ENCODE measurements at regions not wholly inside any gene's neighbourhood (a gene's known extent, or its start where the extent isn't known, plus 50 kb on each side); places are given as distances from the start of the nearest gene placed in this dataset.
"Not testable (repeated sequence)": the region's sequence is repeated elsewhere in the genome, so short reads cannot be mapped to it uniquely, and the experiment has no call there.

DNA sequence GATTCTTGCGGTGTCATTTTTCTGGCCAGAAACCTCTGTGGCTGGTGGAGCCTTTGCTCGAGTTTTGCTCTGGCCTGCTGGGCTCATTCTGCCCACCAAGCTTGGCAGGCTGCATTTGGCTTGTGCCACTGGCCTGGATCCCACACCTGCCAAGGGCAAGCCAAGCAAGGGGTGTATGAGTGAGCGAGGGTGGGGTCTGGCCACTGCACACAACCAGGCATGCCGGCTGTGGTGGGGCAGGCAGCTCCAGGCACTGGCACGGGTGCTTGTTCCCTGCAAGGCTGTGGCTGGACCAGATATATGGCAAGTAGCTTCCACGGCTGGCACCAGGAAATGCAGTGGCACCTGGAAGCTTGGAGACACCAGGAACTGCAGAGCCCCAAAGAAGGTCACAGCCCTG is 68.6 kb upstream of the PPP3CA start:
- no peak for DNase-seq

DNA sequence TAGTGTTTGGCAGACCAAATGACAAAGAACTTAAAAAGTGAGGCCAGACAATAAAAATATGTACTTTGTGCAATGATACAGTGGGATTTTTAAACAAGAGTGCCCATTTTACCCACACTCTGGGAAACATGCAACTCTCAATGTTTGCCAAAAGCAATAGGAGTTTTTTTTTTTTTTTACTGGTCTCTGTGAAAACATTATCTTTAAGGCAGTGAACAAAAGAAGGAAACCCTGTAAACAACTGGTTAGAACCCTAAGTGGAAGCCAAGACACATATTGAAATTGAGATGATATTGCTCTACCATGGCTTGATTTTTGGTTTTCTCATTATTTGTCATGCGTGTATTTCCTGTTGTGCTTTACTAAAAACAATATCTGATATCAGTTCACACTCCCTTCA is 67.2 kb upstream of the PPP3CA start:
- no peak for DNase-seq

DNA sequence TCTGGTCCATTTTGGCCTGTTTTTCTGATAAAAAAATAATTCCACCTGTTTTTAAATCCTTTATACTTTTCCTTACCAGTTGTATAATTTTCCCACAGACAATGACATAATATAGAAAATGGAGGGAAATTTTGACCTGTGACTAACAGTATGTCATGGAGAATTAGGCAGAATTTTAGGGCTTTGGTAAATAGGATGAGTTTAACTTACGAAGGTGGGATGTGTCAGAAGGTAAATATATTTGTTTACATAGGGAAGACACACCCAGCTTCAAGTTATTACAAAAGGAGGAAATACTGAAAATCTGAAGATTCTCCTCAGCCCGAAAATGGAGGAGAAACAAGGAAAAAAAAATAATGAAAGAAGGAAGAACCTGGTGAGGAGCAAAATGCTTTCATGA is 64.6 kb upstream of the PPP3CA start:
- DNase-seq: no peak

DNA sequence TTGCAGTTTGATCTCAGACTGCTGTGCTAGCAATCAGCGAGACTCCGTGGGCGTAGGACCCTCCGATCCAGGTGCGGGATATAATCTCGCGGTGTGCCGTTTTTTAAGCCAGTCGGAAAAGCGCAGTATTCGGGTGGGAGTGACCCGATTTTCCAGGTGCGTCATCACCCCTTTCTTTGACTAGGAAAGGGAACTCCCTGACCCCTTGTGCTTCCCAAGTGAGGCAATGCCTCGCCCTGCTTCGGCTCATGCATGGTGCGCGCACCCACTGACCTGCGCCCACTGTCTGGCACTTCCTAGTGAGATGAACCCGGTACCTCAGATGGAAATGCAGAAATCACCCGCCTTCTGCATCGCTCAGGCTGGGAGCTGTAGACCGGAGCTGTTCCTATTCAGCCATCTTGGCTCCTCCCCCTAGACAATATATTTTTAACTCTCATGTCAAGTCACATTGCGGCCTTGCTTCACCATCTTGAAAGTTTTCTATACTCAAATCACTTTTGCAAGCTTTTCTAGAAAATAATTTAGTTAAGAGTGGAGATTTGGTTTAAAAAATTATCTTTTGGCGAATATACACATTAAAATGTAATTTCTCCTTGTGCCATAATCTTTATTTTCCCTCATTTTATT is 64.1 kb upstream of the PPP3CA start:
- DNase-seq: not testable (repeated sequence)

DNA sequence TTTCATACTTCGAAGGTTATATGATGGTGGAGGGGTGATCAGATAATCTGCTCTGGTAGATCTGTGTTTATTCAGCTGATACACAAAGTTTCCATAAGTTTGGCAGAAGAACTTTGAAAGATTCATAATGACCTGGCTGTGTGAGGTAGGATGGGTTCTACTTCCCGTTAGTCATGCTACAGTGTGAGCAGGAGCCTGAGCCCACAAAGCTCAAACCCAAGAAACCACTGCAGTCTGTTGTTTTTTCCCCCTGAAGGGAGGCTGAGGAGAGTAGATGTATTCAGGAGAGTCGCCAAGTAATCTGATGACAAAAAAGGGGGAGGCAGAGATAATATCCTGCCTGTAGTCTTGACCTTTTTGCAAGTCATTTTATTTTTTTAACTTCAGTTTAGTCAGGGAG is 52.8 kb upstream of the PPP3CA start:
- DNase-seq: no peak

DNA sequence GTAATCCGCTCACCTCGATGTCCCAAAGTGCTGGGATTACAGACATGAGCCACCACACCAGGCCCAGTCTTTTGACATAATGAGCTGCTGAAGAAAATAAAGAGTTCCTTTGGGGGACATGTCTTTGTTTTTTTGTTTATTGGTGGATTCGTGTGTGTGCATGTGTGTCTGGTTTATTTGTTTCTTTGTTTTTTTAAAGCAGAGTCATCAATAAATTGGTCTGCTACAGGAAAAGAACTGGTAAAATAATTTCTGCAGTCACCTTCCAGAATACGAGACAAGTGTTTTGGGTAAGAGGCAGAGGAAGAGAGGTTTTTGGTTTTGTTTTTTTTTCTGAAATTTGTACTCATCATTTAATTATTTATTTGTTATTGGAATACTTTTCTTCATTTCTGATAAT is 51.5 kb upstream of the PPP3CA start:
- DNase-seq: no peak
